ENCODE measurements at regions not wholly inside any gene's neighbourhood (a gene's known extent, or its start where the extent isn't known, plus 50 kb on each side); places are given as distances from the start of the nearest gene placed in this dataset.

DNA sequence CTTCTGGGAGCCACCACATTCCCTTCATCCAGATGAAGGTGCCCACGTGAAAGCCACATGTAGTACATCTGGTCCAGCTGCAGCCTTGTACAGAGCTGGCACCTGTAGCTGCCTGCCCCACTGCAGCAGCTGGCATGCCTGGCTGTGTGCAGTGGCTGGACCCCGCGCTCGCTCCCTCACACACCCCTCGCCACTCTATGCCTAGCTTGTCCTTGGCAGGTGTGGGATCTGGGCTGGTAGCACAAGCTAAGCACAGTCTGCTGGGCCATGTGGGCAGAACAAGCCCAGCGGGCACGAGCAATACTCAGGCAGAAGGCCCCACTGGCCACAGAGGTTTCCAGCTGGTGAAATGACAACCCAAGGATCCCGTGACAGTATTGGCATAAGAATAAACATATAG is 163.9 kb upstream of the PRNP start:
- TF ChIP-seq, protein P1, sequence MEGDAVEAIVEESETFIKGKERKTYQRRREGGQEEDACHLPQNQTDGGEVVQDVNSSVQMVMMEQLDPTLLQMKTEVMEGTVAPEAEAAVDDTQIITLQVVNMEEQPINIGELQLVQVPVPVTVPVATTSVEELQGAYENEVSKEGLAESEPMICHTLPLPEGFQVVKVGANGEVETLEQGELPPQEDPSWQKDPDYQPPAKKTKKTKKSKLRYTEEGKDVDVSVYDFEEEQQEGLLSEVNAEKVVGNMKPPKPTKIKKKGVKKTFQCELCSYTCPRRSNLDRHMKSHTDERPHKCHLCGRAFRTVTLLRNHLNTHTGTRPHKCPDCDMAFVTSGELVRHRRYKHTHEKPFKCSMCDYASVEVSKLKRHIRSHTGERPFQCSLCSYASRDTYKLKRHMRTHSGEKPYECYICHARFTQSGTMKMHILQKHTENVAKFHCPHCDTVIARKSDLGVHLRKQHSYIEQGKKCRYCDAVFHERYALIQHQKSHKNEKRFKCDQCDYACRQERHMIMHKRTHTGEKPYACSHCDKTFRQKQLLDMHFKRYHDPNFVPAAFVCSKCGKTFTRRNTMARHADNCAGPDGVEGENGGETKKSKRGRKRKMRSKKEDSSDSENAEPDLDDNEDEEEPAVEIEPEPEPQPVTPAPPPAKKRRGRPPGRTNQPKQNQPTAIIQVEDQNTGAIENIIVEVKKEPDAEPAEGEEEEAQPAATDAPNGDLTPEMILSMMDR (IDR thresholded peaks at IDR 0.05) = no peak
- TF ChIP-seq POLR2A (IDR thresholded peaks at IDR 0.05) = no peak
